GM12873 (cell line): ENCODE measurements at regions not wholly inside any gene's neighbourhood (a gene's known extent, or its start where the extent isn't known, plus 50 kb on each side); places are given as distances from the start of the nearest gene placed in this dataset.

Experiments
- CTCF ChIP-seq: IDR thresholded peaks from 2 replicates; pipeline ENCODE4 v1.5.1; 2012; ENCODE audit warnings: low read depth, mild to moderate bottlenecking, moderate library complexity, low read length, control low read depth; ENCODE audit not compliant: insufficient read depth; ENCODE audit errors: missing control alignments

GRCh38 chr16:87080571-87081167, 236.5 kb downstream of the C16orf95 start:
- no peak for TF ChIP-seq CTCF

- no peak for TF ChIP-seq CTCF
Measured at GRCh38 chr16:87085441-87085840, 231.8 kb downstream of the C16orf95 start.

GRCh38 chr16:87086156-87086555, 231.0 kb downstream of the C16orf95 start:
- TF ChIP-seq CTCF, result no peak

GRCh38 chr16:87086575-87086974, 230.6 kb downstream of the C16orf95 start:
- no peak for TF ChIP-seq CTCF

- no peak for TF ChIP-seq CTCF
Measured at GRCh38 chr16:87092958-87093357, 224.2 kb downstream of the C16orf95 start.

GRCh38 chr16:87093804-87094555, 223.2 kb downstream of the C16orf95 start:
- TF ChIP-seq CTCF, result no peak

GRCh38 chr16:87094556-87094865, 222.7 kb downstream of the C16orf95 start:
- TF ChIP-seq CTCF, result no peak
